Ascending aorta (tissue), 2 donors: ENCODE measurements at regions not wholly inside any gene's neighbourhood (a gene's known extent, or its start where the extent isn't known, plus 50 kb on each side); places are given as distances from the start of the nearest gene placed in this dataset.
"Not testable (repeated sequence)": the region's sequence is repeated elsewhere in the genome, so short reads cannot be mapped to it uniquely, and the experiment has no call there.

Source experiments
- DNase-seq, 2 donors: peaks; one replicate each; pipeline ENCODE4 v3.0.0-alpha.2; 2019; ENCODE audit warnings: low spot score in 2 of 2
- H3K27ac ChIP-seq, 2 donors: fragments of 200-600 bp; sonication (generic); one replicate each; pipeline ENCODE4 v1.5.1; 2016 to 2017; ENCODE audit warnings: mild to moderate bottlenecking in 1 of 2
- H3K27me3 ChIP-seq: fragments of 200-600 bp; sonication (generic); one replicate; pipeline ENCODE4 v1.5.1; 2017
- H3K36me3 ChIP-seq, 2 donors: fragments of 200-600 bp; sonication (generic); one replicate each; pipeline ENCODE4 v1.5.1; 2016
- H3K4me1 ChIP-seq, 2 donors: fragments of 200-600 bp; sonication (generic); one replicate each; pipeline ENCODE4 v1.5.1; 2016 to 2017; ENCODE audit warnings: mild to moderate bottlenecking in 1 of 2
- H3K4me3 ChIP-seq, 2 donors: fragments of 200-600 bp; sonication (generic); one replicate each; pipeline ENCODE4 v1.5.1; 2016 to 2017; ENCODE audit warnings: mild to moderate bottlenecking in 1 of 2
- H3K9me3 ChIP-seq, 2 donors: fragments of 200-600 bp; sonication (generic); one replicate each; pipeline ENCODE4 v1.5.1; 2016
- intact Hi-C: fragments of 100-400 bp; cut with DNase I; formaldehyde crosslinking; loops from one replicate; pipeline ENCODE4 v1.15.1; 2023
- TF ChIP-seq, protein P1 (sequence below), 3 experiments: fragments of 200-600 bp in 2 of 3; fragments of 450-650 bp in 1 of 3; sonication (generic) in 2 of 3; IDR thresholded peaks; one replicate each; pipeline ENCODE4 v1.5.1; 2016 to 2019; ENCODE audit warnings: antibody characterized with exemption in 3 of 3, mild to moderate bottlenecking in 1 of 3, moderate library complexity in 1 of 3

DNA sequence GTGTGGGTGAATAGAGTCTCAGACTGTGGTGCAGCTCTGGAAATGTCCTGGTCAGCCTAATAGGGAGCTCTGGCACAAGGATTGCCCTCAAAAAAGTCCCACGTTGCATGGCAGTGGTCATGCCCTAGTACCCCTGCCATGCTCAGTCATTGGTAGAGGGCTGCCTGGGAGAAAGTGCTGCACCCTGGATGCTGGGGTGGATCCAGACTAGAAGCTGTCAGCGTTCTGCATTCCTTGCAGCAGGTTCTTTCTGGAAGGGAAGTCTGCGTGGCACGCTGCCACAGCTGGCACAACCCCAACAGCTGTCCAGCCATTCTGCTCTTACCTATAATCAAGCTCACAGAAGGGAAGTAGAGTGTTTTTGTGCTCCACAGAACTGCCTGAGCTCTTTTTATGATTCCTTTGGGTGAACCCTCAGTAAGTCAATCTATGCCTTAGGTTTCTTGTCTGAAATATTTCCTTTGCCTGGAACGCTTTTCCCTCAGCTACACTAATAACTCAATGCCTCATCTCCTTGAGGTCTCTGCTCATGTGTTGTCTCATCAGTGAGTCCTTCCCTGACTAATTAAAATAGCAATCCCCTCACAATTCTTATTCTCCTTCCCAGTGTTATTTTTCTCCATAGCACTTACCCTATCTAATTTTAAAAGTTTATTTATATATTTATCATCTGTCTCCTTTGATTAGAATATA is 61.5 kb upstream of the JAK1 start:
- H3K4me3 ChIP-seq = no peak overlapping the region
- H3K9me3 ChIP-seq = no peaks in the 10 kb centered on the region
- H3K27ac ChIP-seq = no peak overlapping the region
- H3K36me3 ChIP-seq = no peaks in the 10 kb centered on the region
- intact Hi-C loops = no loop called here
- no peak for DNase-seq
- H3K4me1 ChIP-seq = peaks cover 0 to 12% of the 10 kb centered on the region in 2 donors
- no peaks in the 10 kb centered on the region for H3K27me3 ChIP-seq
- TF ChIP-seq, protein P1, sequence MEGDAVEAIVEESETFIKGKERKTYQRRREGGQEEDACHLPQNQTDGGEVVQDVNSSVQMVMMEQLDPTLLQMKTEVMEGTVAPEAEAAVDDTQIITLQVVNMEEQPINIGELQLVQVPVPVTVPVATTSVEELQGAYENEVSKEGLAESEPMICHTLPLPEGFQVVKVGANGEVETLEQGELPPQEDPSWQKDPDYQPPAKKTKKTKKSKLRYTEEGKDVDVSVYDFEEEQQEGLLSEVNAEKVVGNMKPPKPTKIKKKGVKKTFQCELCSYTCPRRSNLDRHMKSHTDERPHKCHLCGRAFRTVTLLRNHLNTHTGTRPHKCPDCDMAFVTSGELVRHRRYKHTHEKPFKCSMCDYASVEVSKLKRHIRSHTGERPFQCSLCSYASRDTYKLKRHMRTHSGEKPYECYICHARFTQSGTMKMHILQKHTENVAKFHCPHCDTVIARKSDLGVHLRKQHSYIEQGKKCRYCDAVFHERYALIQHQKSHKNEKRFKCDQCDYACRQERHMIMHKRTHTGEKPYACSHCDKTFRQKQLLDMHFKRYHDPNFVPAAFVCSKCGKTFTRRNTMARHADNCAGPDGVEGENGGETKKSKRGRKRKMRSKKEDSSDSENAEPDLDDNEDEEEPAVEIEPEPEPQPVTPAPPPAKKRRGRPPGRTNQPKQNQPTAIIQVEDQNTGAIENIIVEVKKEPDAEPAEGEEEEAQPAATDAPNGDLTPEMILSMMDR (IDR thresholded peaks at IDR 0.05) = no peak

DNA sequence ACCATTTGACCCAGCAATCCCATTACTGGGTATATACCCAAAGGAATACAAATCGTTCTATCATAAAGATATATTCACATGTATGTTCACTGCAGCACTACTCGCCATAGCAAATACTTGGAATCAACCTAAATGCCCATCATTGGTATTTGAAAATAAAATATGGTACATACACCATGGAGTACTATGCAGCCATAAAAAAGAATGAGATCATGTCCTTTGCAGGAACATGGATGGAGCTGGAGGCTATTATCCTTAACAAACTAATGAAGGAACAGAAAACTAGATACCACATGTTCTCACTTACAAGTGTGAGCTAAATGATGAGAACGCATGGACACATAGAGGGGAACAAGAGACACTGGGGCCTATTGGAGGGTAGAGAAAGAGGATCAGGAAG is 63.1 kb upstream of the JAK1 start:
- DNase-seq, H3K27me3 ChIP-seq, H3K27ac ChIP-seq, intact Hi-C loops, H3K9me3 ChIP-seq, H3K4me3 ChIP-seq, H3K36me3 ChIP-seq: not testable (repeated sequence)
- H3K4me1 ChIP-seq = peaks cover 0 to 12% of the 10 kb centered on the region in 2 donors

DNA sequence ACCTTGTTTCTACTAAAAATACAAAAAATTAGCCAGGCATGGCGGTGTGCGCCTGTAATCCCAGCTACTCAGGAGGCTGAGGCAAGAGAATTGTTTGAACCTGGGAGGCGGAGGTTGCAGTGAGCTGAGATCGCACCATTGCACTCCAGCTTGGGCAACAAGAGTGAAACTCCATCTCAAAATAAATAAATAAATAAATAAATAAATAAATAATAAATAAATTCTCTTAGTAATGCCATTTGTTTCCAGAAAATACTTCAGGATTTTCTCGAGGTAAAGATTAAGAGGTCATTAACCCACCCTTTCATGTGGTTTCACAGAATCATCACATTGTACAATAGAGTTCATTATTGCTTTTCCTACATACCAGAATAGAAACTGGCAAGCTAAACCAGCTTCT is 68.5 kb upstream of the JAK1 start:
- H3K4me1 ChIP-seq, H3K9me3 ChIP-seq, H3K27me3 ChIP-seq, H3K27ac ChIP-seq, DNase-seq, H3K4me3 ChIP-seq, intact Hi-C loops: not testable (repeated sequence)
- peaks cover 0 to 20% of the 10 kb centered on the region in 2 donors for H3K36me3 ChIP-seq

DNA sequence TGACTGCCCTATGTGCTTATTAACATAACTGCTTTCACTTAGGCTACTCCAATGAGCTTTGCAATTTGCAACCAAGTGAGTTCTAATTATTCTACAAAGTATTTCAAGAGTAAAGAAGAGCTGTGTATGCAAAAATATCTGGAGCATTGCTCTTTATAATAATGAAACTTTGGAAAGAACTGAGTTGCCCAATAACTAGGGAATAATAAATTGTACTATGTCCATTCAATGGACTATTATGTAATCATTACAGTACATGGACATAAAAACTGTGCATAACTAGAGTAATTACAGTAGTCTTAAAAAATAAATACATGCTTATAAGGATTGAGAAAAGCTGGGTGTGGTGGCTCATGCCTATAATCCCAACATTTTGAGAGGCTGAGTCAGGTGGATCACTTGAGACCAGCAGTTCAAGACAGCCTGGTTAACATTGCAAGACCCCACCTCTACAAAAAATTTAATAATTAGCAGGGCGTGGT is 70.3 kb upstream of the JAK1 start:
- TF ChIP-seq, protein P1 (IDR thresholded peaks at IDR 0.05) = no peak
- no peaks in the 10 kb centered on the region for H3K9me3 ChIP-seq
- intact Hi-C loops = no loop called here

DNA sequence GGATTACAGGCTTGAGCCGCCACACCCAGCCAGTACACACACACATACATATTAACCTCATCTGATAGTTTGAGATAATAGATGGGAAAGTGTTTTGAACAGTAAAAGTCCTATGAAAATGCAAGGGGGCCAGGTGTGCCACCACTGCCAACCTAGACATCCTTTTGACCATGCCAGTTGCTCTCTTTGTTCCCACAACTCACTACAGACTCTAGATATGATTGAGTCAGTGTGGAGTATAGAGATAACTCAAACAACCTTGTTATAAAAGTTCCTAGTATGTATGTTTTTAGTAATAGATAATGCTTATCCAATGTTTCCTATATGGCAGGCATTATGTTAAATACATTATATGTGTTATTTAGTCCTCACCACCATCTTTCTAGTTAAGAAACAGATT is 72.7 kb upstream of the JAK1 start:
- intact Hi-C loops = no loop called here

More for the DNA sequence above, 70.3 kb upstream of the JAK1 start:
- no peak overlapping the region for H3K27ac ChIP-seq
- H3K4me3 ChIP-seq = no peak overlapping the region
- DNase-seq = no peak
- H3K4me1 ChIP-seq = no peaks in the 10 kb centered on the region
- no peaks in the 10 kb centered on the region for H3K27me3 ChIP-seq
- H3K36me3 ChIP-seq = peaks cover 0 to 24% of the 10 kb centered on the region in 2 donors

DNA sequence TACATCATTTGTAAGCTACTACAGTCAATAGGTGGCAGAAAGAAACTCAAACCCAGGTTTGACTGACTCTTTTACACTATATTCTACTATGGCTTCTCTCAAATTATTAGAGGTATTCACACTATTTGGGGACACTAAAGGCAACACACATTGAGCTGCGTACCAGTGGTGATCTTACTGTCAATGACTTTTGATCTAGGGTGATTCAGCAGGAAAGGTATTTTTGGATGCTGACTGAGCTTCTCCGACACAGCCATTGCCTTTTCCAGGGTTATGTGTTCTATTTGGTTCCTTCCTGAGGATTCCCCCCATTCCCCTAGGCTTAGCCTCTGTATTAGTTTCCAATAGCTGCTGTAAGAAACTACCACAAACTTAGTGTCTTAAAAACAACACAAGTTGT is 73.2 kb upstream of the JAK1 start:
- intact Hi-C loops = no loop called here
- Histone ChIP-seq H3K9me3 (no peaks in the 10 kb centered on the region), H3K36me3 (peaks cover 0 to 24% of the 10 kb centered on the region in 2 donors), H3K4me3 (no peak overlapping the region), H3K27me3 (no peaks in the 10 kb centered on the region), H3K4me1 (no peaks in the 10 kb centered on the region), H3K27ac (no peak overlapping the region)
- DNase-seq = no peak
- TF ChIP-seq, protein P1 (IDR thresholded peaks at IDR 0.05) = no peak

More for the DNA sequence above, 72.7 kb upstream of the JAK1 start:
- Histone ChIP-seq H3K4me1 (no peaks in the 10 kb centered on the region), H3K27me3 (no peaks in the 10 kb centered on the region), H3K4me3 (no peak overlapping the region), H3K27ac (no peak overlapping the region), H3K36me3 (peaks cover 0 to 22% of the 10 kb centered on the region in 2 donors), H3K9me3 (no peaks in the 10 kb centered on the region)
- TF ChIP-seq, protein P1 (IDR thresholded peaks at IDR 0.05) = no peak
- no peak for DNase-seq
